Activated T-cell treated with anti-CD3 and anti-CD28 coated beads, Interleukin-2, amount 50 U/mL, for 24 hours (primary cell): ENCODE measurements at regions not wholly inside any gene's neighbourhood (a gene's known extent, or its start where the extent isn't known, plus 50 kb on each side); places are given as distances from the start of the nearest gene placed in this dataset.

ENCODE experiments used
- DNase-seq: peaks from one replicate; pipeline ENCODE4 v3.0.0-alpha.2; 2020
- H3K27ac Mint-ChIP-seq: 2 replicates; pipeline ENCODE4 v1.8.0; 2020; ENCODE audit warnings: mild to moderate bottlenecking, mixed read lengths
- H3K27me3 Mint-ChIP-seq: 2 replicates; pipeline ENCODE4 v1.8.0; 2020; ENCODE audit warnings: mixed read lengths
- H3K36me3 Mint-ChIP-seq: 2 replicates; pipeline ENCODE4 v1.8.0; 2020; ENCODE audit warnings: low read depth, mixed read lengths
- H3K4me1 Mint-ChIP-seq: 2 replicates; pipeline ENCODE4 v1.8.0; 2020; ENCODE audit warnings: low read depth, mixed read lengths
- H3K4me3 Mint-ChIP-seq: 2 replicates; pipeline ENCODE4 v1.8.0; 2020; ENCODE audit warnings: mild to moderate bottlenecking, moderate library complexity, mixed read lengths
- H3K9me3 Mint-ChIP-seq: 2 replicates; pipeline ENCODE4 v1.8.0; 2020; ENCODE audit warnings: mixed read lengths

DNA sequence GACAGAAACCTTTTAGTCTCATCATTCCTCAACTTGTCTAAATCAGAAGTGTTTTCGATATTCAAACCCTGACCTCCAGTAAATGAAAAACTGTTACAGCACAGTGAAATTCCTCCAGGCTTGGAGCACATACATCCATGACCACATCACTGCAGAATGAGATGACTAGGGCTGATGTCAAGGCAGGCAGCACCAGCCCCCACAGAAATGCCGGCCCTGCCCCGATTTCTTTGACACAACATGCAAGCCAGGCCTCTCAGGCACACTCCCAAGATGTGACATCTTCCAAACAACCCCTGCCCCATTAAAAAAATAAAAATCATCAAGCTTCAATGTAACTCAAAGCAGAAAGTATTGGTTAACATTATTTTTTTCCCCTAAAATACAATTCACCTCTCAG, 103.3 kb downstream of the CTAGE1 start:
- Mint-ChIP-seq H3K27me3 (no peaks in the 10 kb centered on the region), H3K9me3 (no peaks in the 10 kb centered on the region), H3K4me3 (no peak overlapping the region), H3K4me1 (no peaks in the 10 kb centered on the region), H3K27ac (no peak overlapping the region), H3K36me3 (no peaks in the 10 kb centered on the region)
- no peak for DNase-seq

- H3K27me3 Mint-ChIP-seq, result no peaks in the 10 kb centered on the region
- no peak for DNase-seq
- no peaks in the 10 kb centered on the region for H3K9me3 Mint-ChIP-seq
- no peaks in the 10 kb centered on the region for H3K4me1 Mint-ChIP-seq
- no peak overlapping the region for H3K27ac Mint-ChIP-seq
- H3K36me3 Mint-ChIP-seq, result no peaks in the 10 kb centered on the region
- H3K4me3 Mint-ChIP-seq, result no peak overlapping the region
Measured at GRCh38 chr18:22314001-22314400, 103.7 kb downstream of the CTAGE1 start.

DNA sequence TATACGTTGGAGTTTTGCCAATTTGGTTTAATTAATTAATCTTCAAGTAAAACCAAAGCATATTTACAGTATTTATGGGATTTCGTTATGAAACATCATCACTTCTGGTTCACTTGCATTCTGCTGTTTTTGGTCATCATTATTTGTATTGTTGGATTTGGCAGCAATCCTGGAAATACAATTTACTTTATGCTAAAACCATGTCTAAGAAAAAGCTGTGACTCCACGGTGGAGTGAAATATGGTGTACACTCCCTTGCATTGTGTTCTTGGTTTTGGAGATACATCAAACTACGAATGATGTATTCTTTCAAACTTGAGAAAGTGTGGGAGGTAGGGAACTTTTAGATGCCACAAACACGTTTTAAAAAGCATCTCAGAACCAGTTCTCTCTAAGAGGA, 106.4 kb downstream of the CTAGE1 start:
- Mint-ChIP-seq H3K27me3 (no peaks in the 10 kb centered on the region), H3K27ac (no peak overlapping the region), H3K9me3 (no peaks in the 10 kb centered on the region), H3K4me3 (no peak overlapping the region), H3K36me3 (no peaks in the 10 kb centered on the region), H3K4me1 (no peaks in the 10 kb centered on the region)
- no peak for DNase-seq

GRCh38 chr18:22309191-22309590, 108.5 kb downstream of the CTAGE1 start:
- Mint-ChIP-seq H3K27ac (no peak overlapping the region), H3K9me3 (peaks cover 2% of the 10 kb centered on the region), H3K4me3 (no peak overlapping the region), H3K36me3 (no peaks in the 10 kb centered on the region), H3K4me1 (no peaks in the 10 kb centered on the region), H3K27me3 (no peaks in the 10 kb centered on the region)
- no peak for DNase-seq

DNA sequence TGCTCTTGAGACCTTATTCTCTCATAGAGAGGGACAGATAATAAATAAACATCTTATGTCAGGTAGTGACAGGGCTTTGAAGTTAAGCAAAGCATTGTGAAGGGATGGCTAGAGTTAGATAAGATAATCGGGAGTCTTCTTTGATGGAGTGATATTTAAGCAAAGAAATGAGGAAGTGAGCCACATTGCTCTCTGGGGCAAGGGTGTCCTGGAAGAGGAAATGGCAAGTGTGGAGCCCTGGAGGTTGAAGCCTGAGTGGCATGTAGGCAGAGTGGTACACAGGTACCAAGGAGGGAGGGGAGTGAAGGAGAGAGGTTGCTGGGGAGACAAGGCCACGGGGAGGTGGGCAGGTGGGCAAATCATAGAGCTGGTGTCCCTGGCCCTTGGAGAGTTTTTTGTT, 110.2 kb downstream of the CTAGE1 start:
- DNase-seq, result no peak
- Mint-ChIP-seq H3K27ac (no peak overlapping the region), H3K4me3 (no peak overlapping the region), H3K9me3 (peaks cover 2% of the 10 kb centered on the region), H3K27me3 (peaks cover 3% of the 10 kb centered on the region), H3K36me3 (no peaks in the 10 kb centered on the region), H3K4me1 (no peaks in the 10 kb centered on the region)

DNA sequence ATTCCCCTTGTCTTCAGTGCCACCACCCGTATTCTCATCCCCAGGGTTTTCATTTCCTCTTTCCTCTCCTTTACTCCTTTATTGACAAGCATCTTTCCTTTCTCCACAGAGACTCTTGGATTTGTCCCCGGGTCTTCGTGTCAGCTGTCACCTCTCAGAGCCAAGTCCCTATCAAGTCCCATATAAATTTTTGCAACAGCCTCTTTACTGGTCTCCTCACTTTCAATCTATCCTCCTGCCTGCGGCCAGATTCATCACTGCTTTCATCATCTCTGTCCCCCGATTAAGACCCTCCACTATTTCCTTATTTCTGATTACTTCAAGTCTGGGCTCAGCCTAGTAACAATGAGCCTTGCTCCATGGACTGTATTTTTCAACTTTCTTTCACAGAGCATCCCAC, 113.8 kb downstream of the CTAGE1 start:
- peaks cover 3% of the 10 kb centered on the region for H3K27me3 Mint-ChIP-seq
- no peak overlapping the region for H3K4me3 Mint-ChIP-seq
- H3K27ac Mint-ChIP-seq, result no peak overlapping the region
- H3K36me3 Mint-ChIP-seq, result no peaks in the 10 kb centered on the region
- no peaks in the 10 kb centered on the region for H3K4me1 Mint-ChIP-seq
- H3K9me3 Mint-ChIP-seq, result peaks cover 2% of the 10 kb centered on the region
- DNase-seq, result no peak

DNA sequence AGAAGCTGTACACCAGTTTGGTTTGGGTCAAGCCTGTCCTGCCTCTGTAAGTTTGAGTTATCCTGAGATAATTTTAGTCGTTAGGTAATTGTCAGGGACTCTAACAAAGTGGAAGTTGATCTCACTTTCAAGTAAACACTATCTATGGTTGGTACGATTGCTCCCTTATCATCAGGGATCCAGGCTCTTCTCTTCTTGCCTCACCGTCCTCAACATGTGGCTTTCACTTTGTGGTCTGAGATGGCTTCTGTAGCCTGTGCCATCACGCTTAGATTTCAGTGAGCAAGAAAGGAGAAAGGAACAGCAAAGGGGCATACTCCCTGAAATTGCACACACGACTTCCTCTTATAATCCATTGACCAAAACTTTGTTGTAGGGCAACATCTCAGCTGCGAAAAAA, 115.6 kb downstream of the CTAGE1 start:
- peaks cover 3% of the 10 kb centered on the region for H3K27me3 Mint-ChIP-seq
- peaks cover 2% of the 10 kb centered on the region for H3K9me3 Mint-ChIP-seq
- H3K4me3 Mint-ChIP-seq, result no peak overlapping the region
- H3K27ac Mint-ChIP-seq, result no peak overlapping the region
- no peaks in the 10 kb centered on the region for H3K36me3 Mint-ChIP-seq
- no peak for DNase-seq
- no peaks in the 10 kb centered on the region for H3K4me1 Mint-ChIP-seq

GRCh38 chr18:22300665-22301636, 116.8 kb downstream of the CTAGE1 start:
- DNase-seq, result no peak
- Mint-ChIP-seq H3K4me1 (no peaks in the 10 kb centered on the region), H3K27me3 (peaks cover 3% of the 10 kb centered on the region), H3K4me3 (no peak overlapping the region), H3K27ac (no peak overlapping the region), H3K9me3 (peaks cover 2% of the 10 kb centered on the region), H3K36me3 (no peaks in the 10 kb centered on the region)

DNA sequence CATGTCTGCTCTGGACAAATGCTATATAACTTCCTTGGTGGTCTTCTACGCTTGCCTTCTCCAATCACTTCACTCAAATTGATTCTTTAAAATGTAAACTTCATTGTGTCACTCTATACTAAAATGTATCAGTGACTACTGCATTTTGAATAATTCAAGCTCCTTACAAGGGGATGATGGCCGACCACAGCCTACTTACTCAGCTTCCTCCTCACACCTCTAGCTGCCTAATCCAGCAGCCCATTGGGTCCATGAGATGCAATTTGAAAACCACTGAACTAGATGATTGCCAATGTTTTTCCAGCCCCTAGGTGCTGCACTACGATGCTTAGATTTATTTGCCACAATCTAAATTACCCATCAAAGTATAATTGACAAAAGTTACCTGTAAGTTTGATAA, 120.7 kb downstream of the CTAGE1 start:
- Mint-ChIP-seq H3K27ac (no peak overlapping the region), H3K4me1 (no peaks in the 10 kb centered on the region), H3K27me3 (no peaks in the 10 kb centered on the region), H3K4me3 (no peak overlapping the region), H3K9me3 (peaks cover 2% of the 10 kb centered on the region), H3K36me3 (no peaks in the 10 kb centered on the region)
- no peak for DNase-seq

- no peak overlapping the region for H3K27ac Mint-ChIP-seq
- no peak overlapping the region for H3K4me3 Mint-ChIP-seq
- DNase-seq, result no peak
- no peaks in the 10 kb centered on the region for H3K4me1 Mint-ChIP-seq
- H3K27me3 Mint-ChIP-seq, result no peaks in the 10 kb centered on the region
- H3K36me3 Mint-ChIP-seq, result no peaks in the 10 kb centered on the region
- H3K9me3 Mint-ChIP-seq, result peaks cover 2% of the 10 kb centered on the region
Measured at GRCh38 chr18:22296304-22296703, 121.4 kb downstream of the CTAGE1 start.

DNA sequence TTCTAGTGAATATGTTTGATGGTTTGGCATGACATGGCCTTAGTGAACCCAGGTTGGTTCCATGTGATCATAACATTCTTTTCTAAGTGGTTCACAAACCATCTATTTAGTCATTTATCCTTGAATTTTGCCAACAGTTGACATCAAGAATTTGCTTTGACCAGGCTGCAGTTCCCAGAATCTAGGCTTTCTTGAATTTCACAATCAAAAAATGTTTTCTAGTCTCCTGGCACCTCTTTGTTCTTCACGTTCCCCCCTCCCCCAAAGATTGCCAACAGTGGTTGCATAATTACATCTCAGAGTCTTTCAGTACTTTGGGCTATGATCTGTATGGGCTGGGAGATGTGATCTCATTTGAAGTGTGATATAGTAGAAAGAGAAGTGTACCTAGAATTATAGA, 124.0 kb downstream of the GATA6 start:
- peaks cover 4% of the 10 kb centered on the region for H3K9me3 Mint-ChIP-seq
- no peaks in the 10 kb centered on the region for H3K4me1 Mint-ChIP-seq
- no peaks in the 10 kb centered on the region for H3K27me3 Mint-ChIP-seq
- H3K4me3 Mint-ChIP-seq, result no peak overlapping the region
- DNase-seq, result no peak
- no peaks in the 10 kb centered on the region for H3K36me3 Mint-ChIP-seq
- H3K27ac Mint-ChIP-seq, result no peak overlapping the region

GRCh38 chr18:22290004-22290403, 120.6 kb downstream of the GATA6 start:
- Mint-ChIP-seq H3K36me3 (no peaks in the 10 kb centered on the region), H3K27me3 (no peaks in the 10 kb centered on the region), H3K4me3 (no peak overlapping the region), H3K27ac (no peak overlapping the region), H3K9me3 (peaks cover 4% of the 10 kb centered on the region), H3K4me1 (peaks cover 2% of the 10 kb centered on the region)
- DNase-seq, result no peak

GRCh38 chr18:22286585-22286984, 117.2 kb downstream of the GATA6 start:
- Mint-ChIP-seq H3K4me3 (no peak overlapping the region), H3K27ac (no peak overlapping the region), H3K27me3 (no peaks in the 10 kb centered on the region)

DNA sequence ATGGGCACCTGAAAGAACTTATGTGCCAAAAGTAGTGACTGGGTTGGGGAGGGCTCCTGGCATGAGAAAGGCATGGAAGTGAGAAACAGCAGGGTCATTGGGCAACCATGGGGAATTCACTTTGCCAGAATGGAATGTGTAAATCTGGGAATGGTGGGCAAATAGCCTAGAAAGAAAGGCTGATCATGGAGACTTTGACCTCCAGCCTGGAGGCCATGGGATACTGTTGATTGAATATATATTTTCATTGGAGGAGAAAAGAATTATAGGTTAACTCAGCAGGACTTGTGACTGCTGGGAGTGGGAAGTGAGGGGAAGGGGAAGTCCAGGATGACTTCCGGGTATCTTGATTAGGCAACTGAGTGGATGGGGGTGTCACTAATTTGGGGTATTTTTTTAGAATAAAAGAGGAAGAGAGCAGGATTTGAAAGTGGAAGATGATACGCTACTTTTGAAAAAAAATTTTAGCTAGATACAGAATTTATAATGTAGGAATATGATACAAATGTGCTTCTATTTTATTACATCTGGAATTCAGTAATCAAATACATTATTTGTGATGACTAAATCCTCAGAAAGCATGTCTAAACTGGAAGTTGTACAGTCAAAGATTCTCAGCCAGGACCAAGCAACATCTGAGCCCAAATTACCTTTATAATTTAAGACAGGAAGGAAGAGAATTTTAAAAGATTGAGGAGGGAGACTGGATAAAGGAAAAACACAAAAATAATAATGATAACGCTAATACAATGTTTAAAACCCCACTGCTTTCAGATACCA, 116.2 kb downstream of the GATA6 start:
- Mint-ChIP-seq H3K27me3 (no peaks in the 10 kb centered on the region), H3K9me3 (peaks cover 2% of the 10 kb centered on the region), H3K4me1 (peaks cover 16% of the 10 kb centered on the region), H3K36me3 (no peaks in the 10 kb centered on the region), H3K4me3 (no peak overlapping the region), H3K27ac (no peak overlapping the region)
- no peak for DNase-seq

More at GRCh38 chr18:22286585-22286984, 117.2 kb downstream of the GATA6 start:
- peaks cover 2% of the 10 kb centered on the region for H3K9me3 Mint-ChIP-seq
- no peaks in the 10 kb centered on the region for H3K36me3 Mint-ChIP-seq
- peaks cover 15% of the 10 kb centered on the region for H3K4me1 Mint-ChIP-seq
- DNase-seq, result no peak
